Mesenchymal stem cell (in vitro differentiated cells and primary cell): ENCODE measurements at regions not wholly inside any gene's neighbourhood (a gene's known extent, or its start where the extent isn't known, plus 50 kb on each side); places are given as distances from the start of the nearest gene placed in this dataset.

Source experiments
- DNase-seq: peaks from one replicate; pipeline ENCODE4 v3.0.0-alpha.2; 2013
- H2AFZ ChIP-seq: one replicate; pipeline ENCODE4 v1.6.1; 2013; ENCODE audit warnings: low read depth, mild to moderate bottlenecking, control low read depth, inconsistent platforms, low read length, moderate library complexity
- H2AK5ac ChIP-seq: 2 replicates; pipeline ENCODE4 v1.6.1; 2013; ENCODE audit warnings: low read length, moderate library complexity, mild to moderate bottlenecking, inconsistent platforms; ENCODE audit not compliant: severe bottlenecking
- H2BK120ac ChIP-seq: one replicate; pipeline ENCODE4 v1.6.1; 2013; ENCODE audit warnings: low read depth, mild to moderate bottlenecking, inconsistent platforms, low read length, moderate library complexity
- H2BK12ac ChIP-seq, 2 experiments: one replicate each; pipeline ENCODE4 v1.6.1; 2013; ENCODE audit warnings: inconsistent platforms in 2 of 2, low read length in 2 of 2, mild to moderate bottlenecking in 2 of 2, moderate library complexity in 2 of 2, control low read depth in 1 of 2
- H2BK15ac ChIP-seq: one replicate; pipeline ENCODE4 v1.6.1; 2013; ENCODE audit warnings: mild to moderate bottlenecking, low read depth, inconsistent platforms; ENCODE audit not compliant: poor library complexity, severe bottlenecking
- H2BK5ac ChIP-seq: 2 replicates; pipeline ENCODE4 v1.6.1; 2013; ENCODE audit warnings: low read depth, mild to moderate bottlenecking, low read length, control low read depth, inconsistent platforms; ENCODE audit not compliant: poor library complexity, severe bottlenecking
- H3K14ac ChIP-seq, 2 experiments: one replicate each; pipeline ENCODE4 v1.6.1; 2013; ENCODE audit warnings: inconsistent platforms in 2 of 2, low read length in 2 of 2, control low read depth in 1 of 2, mild to moderate bottlenecking in 1 of 2, moderate library complexity in 1 of 2
- H3K18ac ChIP-seq, 2 experiments: one replicate each; pipeline ENCODE4 v1.6.1; 2013; ENCODE audit warnings: inconsistent platforms in 2 of 2, low read length in 2 of 2, control low read depth in 1 of 2, low read depth in 1 of 2, mild to moderate bottlenecking in 1 of 2
- H3K23ac ChIP-seq, 2 experiments: one replicate each; pipeline ENCODE4 v1.6.1; 2013; ENCODE audit warnings: inconsistent platforms in 2 of 2, low read length in 2 of 2, mild to moderate bottlenecking in 2 of 2, moderate library complexity in 2 of 2, control low read depth in 1 of 2
- H3K27ac ChIP-seq: 2 replicates; pipeline ENCODE4 v1.5.1; 2013; ENCODE audit warnings: mild to moderate bottlenecking, moderate library complexity, low read length, control low read depth, inconsistent platforms; ENCODE audit not compliant: poor library complexity, severe bottlenecking
- H3K27me3 ChIP-seq, 2 experiments: 2 replicates each; pipeline versions ENCODE4 v1.6.1 to v1.7.0; 2013; ENCODE audit warnings: low read length in 2 of 2, mild to moderate bottlenecking in 2 of 2, moderate library complexity in 2 of 2, control low read depth in 1 of 2, inconsistent platforms in 1 of 2; ENCODE audit not compliant: control insufficient read depth in 1 of 2, insufficient read depth in 1 of 2
- H3K36me3 ChIP-seq, 2 experiments: 2 replicates each; pipeline versions ENCODE4 v1.6.1 to v1.7.0; 2013; ENCODE audit warnings: low read length in 2 of 2, control low read depth in 1 of 2, inconsistent platforms in 1 of 2, low read depth in 1 of 2, mild to moderate bottlenecking in 1 of 2; ENCODE audit not compliant: insufficient read depth in 2 of 2, control insufficient read depth in 1 of 2
- H3K4ac ChIP-seq, 2 experiments: one replicate each; pipeline ENCODE4 v1.6.1; 2013; ENCODE audit warnings: inconsistent platforms in 2 of 2, low read length in 2 of 2, mild to moderate bottlenecking in 2 of 2, moderate library complexity in 2 of 2, control low read depth in 1 of 2, low read depth in 1 of 2
- H3K4me1 ChIP-seq: 2 replicates; pipeline ENCODE4 v1.6.1; 2013; ENCODE audit warnings: low read depth, low read length, control low read depth; ENCODE audit not compliant: control insufficient read depth, insufficient read depth
- H3K4me2 ChIP-seq: 2 replicates; pipeline ENCODE4 v1.6.1; 2013; ENCODE audit warnings: low read length, mild to moderate bottlenecking, inconsistent platforms; ENCODE audit not compliant: poor library complexity, severe bottlenecking
- H3K4me3 ChIP-seq, 2 experiments: 2 replicates each; pipeline versions ENCODE4 v1.5.1 to v1.7.0; 2013; ENCODE audit warnings: low read length in 2 of 2, mild to moderate bottlenecking in 2 of 2, control low read depth in 1 of 2, low read depth in 1 of 2; ENCODE audit not compliant: insufficient read depth in 1 of 2
- H3K79me1 ChIP-seq: replicated peaks from 2 replicates; pipeline ENCODE4 v1.6.1; 2013; ENCODE audit warnings: mild to moderate bottlenecking, control low read depth, low read length, inconsistent platforms; ENCODE audit not compliant: poor library complexity, severe bottlenecking
- H3K9ac ChIP-seq: 2 replicates; pipeline ENCODE4 v1.7.0; 2013; ENCODE audit warnings: mild to moderate bottlenecking, low read length, moderate library complexity
- H3K9me3 ChIP-seq: 2 replicates; pipeline ENCODE4 v1.7.0; 2013; ENCODE audit warnings: mild to moderate bottlenecking, low read length; ENCODE audit not compliant: control insufficient read depth
- H4K8ac ChIP-seq: one replicate; pipeline ENCODE4 v1.6.1; 2013; ENCODE audit warnings: inconsistent platforms, mild to moderate bottlenecking, low read length, moderate library complexity
- H4K91ac ChIP-seq: one replicate; pipeline ENCODE4 v1.6.1; 2013; ENCODE audit warnings: mild to moderate bottlenecking, low read length, inconsistent platforms
- WGBS: methylation state at CpG from one replicate; pipeline ENCODE4 v1.1.7; 2013; ENCODE audit warnings: mixed read lengths; 5-methylcytosine and 5-hydroxymethylcytosine counted together

- no peak overlapping the region for H2AFZ ChIP-seq
- peaks cover 8% of the 10 kb centered on the region for H3K9me3 ChIP-seq
- H4K8ac ChIP-seq: no peak overlapping the region
- no peak overlapping the region for H2BK15ac ChIP-seq
- H2BK120ac ChIP-seq: no peak overlapping the region
- no peak overlapping the region for H3K4me3 ChIP-seq
- H3K79me1 ChIP-seq: no peaks in the 10 kb centered on the region
- no peak for DNase-seq
- no peaks in the 10 kb centered on the region for H3K36me3 ChIP-seq
- H3K4ac ChIP-seq: no peak overlapping the region
- 87% methylated on average over 3 of the region's 5 CpGs for WGBS
- peaks cover 18 to 81% of the 10 kb centered on the region in 2 experiments for H3K27me3 ChIP-seq
- peaks cover 8% of the 10 kb centered on the region for H3K4me1 ChIP-seq
- H3K23ac ChIP-seq: no peak overlapping the region
- no peak overlapping the region for H2BK5ac ChIP-seq
- H3K4me2 ChIP-seq: no peak overlapping the region
- H3K27ac ChIP-seq: no peak overlapping the region
- no peak overlapping the region for H3K18ac ChIP-seq
- no peak overlapping the region for H3K14ac ChIP-seq
- no peak overlapping the region for H4K91ac ChIP-seq
- no peak overlapping the region for H3K9ac ChIP-seq
- H2AK5ac ChIP-seq: no peak overlapping the region
- H2BK12ac ChIP-seq: no peak overlapping the region
Observed at GRCh38 chr4:1515763-1516162, 109.5 kb upstream of the NKX1-1 start.

GRCh38 chr4:1515156-1515555, 108.9 kb upstream of the NKX1-1 start:
- H3K18ac ChIP-seq: no peak overlapping the region
- no peak overlapping the region for H4K8ac ChIP-seq
- no peak overlapping the region for H2AK5ac ChIP-seq
- H2BK12ac ChIP-seq: no peak overlapping the region
- no peak overlapping the region for H3K14ac ChIP-seq
- H2BK5ac ChIP-seq: no peak overlapping the region
- DNase-seq: no peak
- peaks cover 18 to 85% of the 10 kb centered on the region in 2 experiments for H3K27me3 ChIP-seq
- H3K9ac ChIP-seq: no peak overlapping the region
- H3K4me3 ChIP-seq: no peak overlapping the region
- H3K4me1 ChIP-seq: peaks cover 8% of the 10 kb centered on the region
- no peak overlapping the region for H2BK15ac ChIP-seq
- no peaks in the 10 kb centered on the region for H3K79me1 ChIP-seq
- peaks cover 8% of the 10 kb centered on the region for H3K9me3 ChIP-seq
- no peak overlapping the region for H3K27ac ChIP-seq
- H2AFZ ChIP-seq: no peak overlapping the region
- H3K23ac ChIP-seq: no peak overlapping the region
- H3K4ac ChIP-seq: no peak overlapping the region
- no peak overlapping the region for H4K91ac ChIP-seq
- H2BK120ac ChIP-seq: no peak overlapping the region
- H3K4me2 ChIP-seq: no peak overlapping the region
- H3K36me3 ChIP-seq: no peaks in the 10 kb centered on the region

- Histone ChIP-seq H3K18ac (no peak overlapping the region), H3K9ac (no peak overlapping the region), H3K4me3 (no peak overlapping the region), H2AK5ac (no peak overlapping the region), H2BK12ac (no peak overlapping the region), H4K8ac (no peak overlapping the region), H3K23ac (no peak overlapping the region), H3K4me2 (no peak overlapping the region), H2BK120ac (no peak overlapping the region), H3K14ac (no peak overlapping the region), H2BK5ac (no peak overlapping the region), H3K4me1 (peaks cover 8% of the 10 kb centered on the region), H3K9me3 (peaks cover 8% of the 10 kb centered on the region), H4K91ac (no peak overlapping the region), H3K27me3 (peaks cover 20 to 86% of the 10 kb centered on the region in 2 experiments), H3K36me3 (no peaks in the 10 kb centered on the region), H2AFZ (no peak overlapping the region), H2BK15ac (no peak overlapping the region), H3K79me1 (no peaks in the 10 kb centered on the region), H3K4ac (no peak overlapping the region), H3K27ac (no peak overlapping the region)
- WGBS: 58% methylated on average over 3 of the region's 3 CpGs
- DNase-seq: no peak
Observed at GRCh38 chr4:1514612-1515011, 108.4 kb upstream of the NKX1-1 start.

GRCh38 chr4:1513936-1514483, 107.8 kb upstream of the NKX1-1 start:
- Histone ChIP-seq H3K4me1 (peaks cover 8% of the 10 kb centered on the region), H2AK5ac (no peak overlapping the region), H3K14ac (no peak overlapping the region), H2BK15ac (no peak overlapping the region), H3K27me3 (peaks cover 26 to 86% of the 10 kb centered on the region in 2 experiments), H2AFZ (no peak overlapping the region), H3K9ac (no peak overlapping the region), H4K8ac (no peak overlapping the region), H2BK120ac (no peak overlapping the region), H2BK12ac (no peak overlapping the region), H3K23ac (no peak overlapping the region), H3K4me2 (no peak overlapping the region), H3K36me3 (no peaks in the 10 kb centered on the region), H3K18ac (no peak overlapping the region), H3K4ac (no peak overlapping the region), H4K91ac (no peak overlapping the region), H2BK5ac (no peak overlapping the region), H3K79me1 (no peaks in the 10 kb centered on the region), H3K4me3 (no peak overlapping the region), H3K9me3 (peaks cover 8% of the 10 kb centered on the region), H3K27ac (no peak overlapping the region)
- DNase-seq: no peak
- 84% methylated on average over 4 of the region's 4 CpGs for WGBS
